ENCODE measurements at regions not wholly inside any gene's neighbourhood (a gene's known extent, or its start where the extent isn't known, plus 50 kb on each side); places are given as distances from the start of the nearest gene placed in this dataset.

DNA sequence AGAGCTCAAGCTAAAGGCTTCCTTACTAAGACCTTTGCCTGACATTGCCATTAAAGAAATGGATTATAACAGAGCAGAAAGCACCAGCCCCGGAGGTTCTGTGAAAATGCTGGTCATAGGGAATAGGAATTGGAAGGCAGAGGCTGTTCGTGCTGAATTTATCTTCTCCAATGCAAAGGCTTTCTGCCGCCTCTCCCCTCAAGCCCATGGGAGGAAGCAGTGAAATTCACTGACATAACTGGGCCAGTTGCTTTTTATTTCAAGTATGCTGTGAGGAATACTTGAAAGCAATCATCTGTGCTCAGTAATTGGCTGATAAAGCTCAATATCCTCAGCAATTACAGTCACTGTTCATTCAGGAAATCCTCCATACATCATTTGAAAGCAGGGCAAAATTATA, 85.4 kb upstream of the LINC00305 start:
- H3K4me3 ChIP-seq (ENCODE audit: low read depth, low read length), result no peak overlapping the region
- DNase-seq (ENCODE audit: low read depth), result no peak
- TF ChIP-seq, protein P1, sequence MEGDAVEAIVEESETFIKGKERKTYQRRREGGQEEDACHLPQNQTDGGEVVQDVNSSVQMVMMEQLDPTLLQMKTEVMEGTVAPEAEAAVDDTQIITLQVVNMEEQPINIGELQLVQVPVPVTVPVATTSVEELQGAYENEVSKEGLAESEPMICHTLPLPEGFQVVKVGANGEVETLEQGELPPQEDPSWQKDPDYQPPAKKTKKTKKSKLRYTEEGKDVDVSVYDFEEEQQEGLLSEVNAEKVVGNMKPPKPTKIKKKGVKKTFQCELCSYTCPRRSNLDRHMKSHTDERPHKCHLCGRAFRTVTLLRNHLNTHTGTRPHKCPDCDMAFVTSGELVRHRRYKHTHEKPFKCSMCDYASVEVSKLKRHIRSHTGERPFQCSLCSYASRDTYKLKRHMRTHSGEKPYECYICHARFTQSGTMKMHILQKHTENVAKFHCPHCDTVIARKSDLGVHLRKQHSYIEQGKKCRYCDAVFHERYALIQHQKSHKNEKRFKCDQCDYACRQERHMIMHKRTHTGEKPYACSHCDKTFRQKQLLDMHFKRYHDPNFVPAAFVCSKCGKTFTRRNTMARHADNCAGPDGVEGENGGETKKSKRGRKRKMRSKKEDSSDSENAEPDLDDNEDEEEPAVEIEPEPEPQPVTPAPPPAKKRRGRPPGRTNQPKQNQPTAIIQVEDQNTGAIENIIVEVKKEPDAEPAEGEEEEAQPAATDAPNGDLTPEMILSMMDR (IDR thresholded peaks at IDR 0.05; ENCODE audit: insufficient read depth, low read depth, low read length), result no peak

DNA sequence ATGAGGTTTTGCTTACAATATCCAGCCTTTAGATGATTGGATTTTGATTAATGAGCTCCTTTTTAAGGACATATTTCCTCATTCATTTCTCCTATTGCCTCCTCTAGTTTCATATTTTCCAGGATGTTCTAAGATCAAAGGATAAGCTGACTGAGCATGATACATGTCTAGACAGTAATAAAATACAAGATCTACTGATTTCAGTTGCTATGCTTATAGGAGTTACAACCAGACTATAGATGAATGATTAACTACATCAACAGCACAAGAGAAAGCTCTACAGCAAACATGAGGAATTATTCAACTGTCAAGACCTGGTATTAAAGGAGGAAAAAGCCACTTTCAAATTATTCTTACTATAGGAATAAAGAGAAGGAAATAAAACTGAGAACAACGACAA, 85.0 kb upstream of the LINC00305 start:
- H3K4me3 ChIP-seq (ENCODE audit: low read depth, low read length), result no peak overlapping the region
- TF ChIP-seq, protein P1 (IDR thresholded peaks at IDR 0.05; ENCODE audit: insufficient read depth, low read depth, low read length), result no peak
- DNase-seq (ENCODE audit: low read depth), result no peak

DNA sequence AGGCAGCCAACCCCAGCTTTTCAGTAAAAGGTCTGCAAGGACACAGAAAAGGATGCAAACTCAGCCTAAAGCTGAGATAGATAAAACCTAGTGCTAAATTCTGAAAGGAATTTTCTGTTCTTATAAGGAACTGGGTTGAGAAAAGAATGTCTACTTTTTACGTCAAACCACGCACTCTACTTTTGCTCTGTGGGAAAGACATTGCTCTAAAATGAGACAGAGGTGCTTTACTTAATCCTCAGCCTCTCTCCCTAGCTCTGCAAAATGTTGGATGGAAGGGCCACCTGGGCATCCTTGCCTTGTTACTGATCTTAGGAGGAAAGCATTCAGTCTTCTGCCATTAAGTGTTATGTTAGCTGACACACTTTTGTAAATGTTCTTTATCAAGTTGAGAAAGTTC, 72.1 kb upstream of the LINC00305 start:
- TF ChIP-seq, protein P1 (IDR thresholded peaks at IDR 0.05; ENCODE audit: insufficient read depth, low read depth, low read length), result no peak
- DNase-seq (ENCODE audit: low read depth), result no peak
- H3K4me3 ChIP-seq (ENCODE audit: low read depth, low read length), result no peak overlapping the region

DNA sequence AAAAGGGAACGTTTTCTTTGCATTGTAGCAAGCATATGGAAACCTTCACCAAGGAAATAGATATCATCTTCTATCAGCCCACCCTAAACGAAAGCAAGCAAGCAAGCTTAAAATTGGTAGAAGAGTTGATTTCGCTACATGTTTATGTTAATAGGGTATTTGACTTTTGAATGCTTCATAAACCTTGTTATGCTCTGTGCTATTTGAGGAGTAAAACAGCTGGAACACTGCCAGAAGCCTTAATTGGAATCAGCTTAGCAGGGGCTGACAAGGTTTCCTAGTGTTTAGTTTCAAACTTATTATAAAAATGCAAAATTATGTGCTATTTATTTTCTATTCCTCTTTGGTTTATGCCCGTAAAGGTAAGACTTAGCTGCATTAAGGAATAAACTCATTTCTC, 70.6 kb upstream of the LINC00305 start:
- DNase-seq (ENCODE audit: low read depth), result peak; percentile 1
- no peak overlapping the region for H3K4me3 ChIP-seq (ENCODE audit: low read depth, low read length)
- TF ChIP-seq, protein P1 (IDR thresholded peaks at IDR 0.05; ENCODE audit: insufficient read depth, low read depth, low read length), result no peak

DNA sequence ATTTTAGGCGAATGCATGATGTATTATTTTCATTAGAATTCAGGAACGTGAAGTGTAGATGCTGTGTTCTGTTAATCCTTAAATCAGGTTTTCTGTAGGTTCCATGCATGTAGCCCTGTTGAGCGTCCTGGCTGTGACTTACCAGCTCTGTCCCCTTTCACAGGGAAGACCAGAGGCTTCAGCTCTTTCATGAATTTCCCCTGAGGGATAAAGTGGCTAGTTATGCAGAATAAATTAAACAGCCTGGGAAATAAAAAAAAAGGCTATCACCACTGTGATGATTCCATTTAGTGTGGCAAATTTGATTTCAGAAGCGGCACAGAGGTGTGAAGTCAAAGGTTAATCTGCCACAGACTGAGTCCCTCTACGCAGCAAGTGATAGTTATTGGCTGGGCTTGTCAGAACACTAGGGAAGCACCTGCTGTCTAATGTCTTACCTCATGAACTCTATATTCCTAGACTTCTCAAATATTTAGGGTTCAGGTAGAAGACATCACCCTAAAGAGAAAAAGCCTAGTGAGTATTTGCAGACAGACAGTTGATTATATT, 61.6 kb upstream of the LINC00305 start:
- H3K4me3 ChIP-seq (ENCODE audit: low read depth, low read length), result no peak overlapping the region
- TF ChIP-seq, protein P1 (IDR thresholded peaks at IDR 0.05; ENCODE audit: insufficient read depth, low read depth, low read length), result no peak
- no peak for DNase-seq (ENCODE audit: low read depth)

DNA sequence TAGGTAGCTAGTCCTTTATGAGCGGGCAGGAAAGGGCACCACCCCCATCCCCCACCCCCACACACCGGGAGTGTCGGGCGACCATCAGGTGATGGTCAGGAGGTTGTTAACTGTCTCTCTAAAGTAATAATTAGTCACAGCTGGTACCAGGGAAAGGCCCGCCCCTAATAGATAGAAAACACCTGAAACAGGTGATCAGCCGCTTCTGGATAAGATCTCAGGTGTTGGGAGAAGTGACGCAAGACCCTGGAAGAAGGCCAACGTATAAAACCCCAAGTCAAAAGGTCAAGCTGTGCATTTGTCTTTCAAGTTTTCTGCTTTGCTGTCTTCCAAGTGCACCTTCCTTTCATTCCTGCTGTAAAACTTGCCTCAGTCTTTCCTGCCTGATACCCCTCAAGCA, 59.6 kb upstream of the LINC00305 start:
- no peak for DNase-seq (ENCODE audit: low read depth)
- H3K4me3 ChIP-seq (ENCODE audit: low read depth, low read length), result no peak overlapping the region
- TF ChIP-seq, protein P1 (IDR thresholded peaks at IDR 0.05; ENCODE audit: insufficient read depth, low read depth, low read length), result no peak

DNA sequence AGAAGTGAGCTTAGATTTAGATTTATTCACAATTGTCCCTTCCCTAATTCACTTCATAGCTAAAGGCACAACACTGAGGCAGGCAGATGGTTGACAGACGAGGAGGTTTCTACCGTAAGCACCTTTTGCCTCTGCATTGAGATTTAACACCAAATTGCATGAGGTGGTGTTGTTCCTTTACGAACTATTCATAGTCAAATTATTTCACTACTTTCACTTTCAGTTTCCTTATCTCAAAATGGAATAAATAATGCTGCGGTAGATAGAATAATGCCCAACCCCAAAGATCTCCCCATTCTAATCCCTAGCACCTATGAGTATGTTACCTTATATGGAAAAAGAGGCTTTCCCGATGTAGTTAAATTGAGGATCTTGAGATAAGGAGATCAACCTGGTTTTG, 58.9 kb upstream of the LINC00305 start:
- H3K4me3 ChIP-seq (ENCODE audit: low read depth, low read length), result no peak overlapping the region
- DNase-seq (ENCODE audit: low read depth), result no peak

More for the DNA sequence above, 58.9 kb upstream of the LINC00305 start:
- TF ChIP-seq, protein P1 (IDR thresholded peaks at IDR 0.05; ENCODE audit: insufficient read depth, low read depth, low read length), result no peak

Data from fibroblast of villous mesenchyme (primary cell).